ENCODE measurements at regions not wholly inside any gene's neighbourhood (a gene's known extent, or its start where the extent isn't known, plus 50 kb on each side); places are given as distances from the start of the nearest gene placed in this dataset.

DNA sequence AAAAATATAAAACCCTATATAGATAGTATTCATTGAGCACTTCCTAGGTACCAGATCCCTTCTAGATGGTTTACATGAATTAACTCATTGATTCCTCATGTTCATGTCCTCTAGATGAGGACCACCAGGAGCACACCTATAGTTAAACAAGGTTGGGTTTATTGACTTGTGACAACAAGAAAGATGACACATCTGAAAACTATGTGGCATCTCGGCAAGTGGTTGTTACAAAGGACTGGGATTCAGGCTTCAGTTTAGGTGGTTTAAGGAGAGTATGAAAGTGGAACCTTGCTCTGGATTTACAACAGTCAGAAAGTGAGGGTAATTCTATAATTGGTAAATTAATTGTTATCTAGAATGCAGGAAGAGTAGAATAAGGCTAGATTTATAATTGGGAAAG lies 99.0 kb upstream of the PHF14 start:
- H3K27ac ChIP-seq: no peak overlapping the region
- H3K27me3 ChIP-seq: no peaks in the 10 kb centered on the region
- DNase-seq (ENCODE audit: extremely low spot score in 2 of 2): no peak
- TF ChIP-seq POLR2AphosphoS5 (IDR thresholded peaks at IDR 0.05; ENCODE audit: insufficient read depth in 1 of 2, low read depth in 1 of 2): no peak
- no peak for TF ChIP-seq POLR2A (IDR thresholded peaks at IDR 0.05)
- TF ChIP-seq CTCF (IDR thresholded peaks at IDR 0.05): no peak
- H3K36me3 ChIP-seq: no peaks in the 10 kb centered on the region
- H3K4me3 ChIP-seq: no peak overlapping the region
- no peaks in the 10 kb centered on the region for H3K9me3 ChIP-seq
- H3K4me1 ChIP-seq: no peaks in the 10 kb centered on the region
- intact Hi-C loops (cut with DNase I): no loop called here

- no peak for DNase-seq (ENCODE audit: extremely low spot score in 2 of 2)
- intact Hi-C loops (cut with DNase I): no loop called here
- no peak for TF ChIP-seq POLR2A (IDR thresholded peaks at IDR 0.05)
- no peak for TF ChIP-seq CTCF (IDR thresholded peaks at IDR 0.05)
- no peak for TF ChIP-seq POLR2AphosphoS5 (IDR thresholded peaks at IDR 0.05; ENCODE audit: insufficient read depth in 1 of 2, low read depth in 1 of 2)
- Histone ChIP-seq H3K4me1 (no peaks in the 10 kb centered on the region), H3K36me3 (no peaks in the 10 kb centered on the region), H3K27ac (no peak overlapping the region), H3K4me3 (no peak overlapping the region), H3K27me3 (no peaks in the 10 kb centered on the region), H3K9me3 (no peaks in the 10 kb centered on the region)
Measured at GRCh38 chr7:10875080-10875479, 98.6 kb upstream of the PHF14 start.

- DNase-seq (ENCODE audit: extremely low spot score in 2 of 2): no peak
- intact Hi-C loops (cut with DNase I): no loop called here
- H3K4me1 ChIP-seq: no peaks in the 10 kb centered on the region
- no peak overlapping the region for H3K4me3 ChIP-seq
- no peaks in the 10 kb centered on the region for H3K27me3 ChIP-seq
- TF ChIP-seq CTCF (IDR thresholded peaks at IDR 0.05): no peak
- no peak for TF ChIP-seq POLR2AphosphoS5 (IDR thresholded peaks at IDR 0.05; ENCODE audit: insufficient read depth in 1 of 2, low read depth in 1 of 2)
- no peak for TF ChIP-seq POLR2A (IDR thresholded peaks at IDR 0.05)
- no peaks in the 10 kb centered on the region for H3K9me3 ChIP-seq
- H3K36me3 ChIP-seq: no peaks in the 10 kb centered on the region
- H3K27ac ChIP-seq: no peak overlapping the region
Measured at GRCh38 chr7:10888861-10889260, 84.8 kb upstream of the PHF14 start.

DNA sequence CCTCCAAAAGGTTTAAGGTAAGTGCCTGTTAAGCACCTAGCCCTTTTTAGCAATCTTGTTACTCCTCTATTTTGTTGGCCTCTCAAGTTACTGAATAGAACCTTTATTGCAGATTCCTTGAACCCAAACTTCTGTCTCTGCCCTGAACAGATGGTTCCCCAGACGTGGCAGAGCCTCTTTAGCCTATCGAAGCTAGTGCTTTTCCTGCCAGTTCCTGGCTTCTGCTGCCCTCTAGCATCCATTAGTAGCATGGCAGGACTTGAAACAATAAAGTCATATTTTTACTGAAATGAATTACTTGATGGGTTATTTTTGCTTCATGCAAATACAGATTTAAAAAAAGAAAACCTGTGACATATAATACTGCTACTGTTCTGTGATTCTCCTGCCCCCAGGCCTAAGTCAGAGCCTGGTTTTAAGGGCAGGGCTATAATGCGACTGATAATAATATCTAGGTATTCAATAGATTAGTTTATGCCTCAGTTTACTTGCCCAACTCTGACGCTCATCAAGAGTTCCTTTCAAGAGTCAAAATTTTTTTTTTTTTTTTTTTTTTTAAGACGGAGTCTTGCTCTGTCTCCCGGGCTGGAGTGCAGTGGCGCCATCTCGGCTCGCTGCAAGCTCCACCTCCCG lies 84.3 kb upstream of the PHF14 start:
- no peak for DNase-seq (ENCODE audit: extremely low spot score in 2 of 2)
- H3K4me1 ChIP-seq: no peaks in the 10 kb centered on the region
- H3K36me3 ChIP-seq: no peaks in the 10 kb centered on the region
- no peaks in the 10 kb centered on the region for H3K9me3 ChIP-seq
- TF ChIP-seq CTCF (IDR thresholded peaks at IDR 0.05): peak in 2 of 3 experiments; percentile 22 to 23
- no peak for TF ChIP-seq POLR2A (IDR thresholded peaks at IDR 0.05)
- TF ChIP-seq POLR2AphosphoS5 (IDR thresholded peaks at IDR 0.05; ENCODE audit: insufficient read depth in 1 of 2, low read depth in 1 of 2): no peak
- no peak overlapping the region for H3K4me3 ChIP-seq
- H3K27me3 ChIP-seq: no peaks in the 10 kb centered on the region
- no peak overlapping the region for H3K27ac ChIP-seq
- intact Hi-C loops (cut with DNase I): no loop called here

- no peak for DNase-seq (ENCODE audit: extremely low spot score in 2 of 2)
- no peak overlapping the region for H3K27ac ChIP-seq
- H3K4me3 ChIP-seq: no peak overlapping the region
- intact Hi-C loops (cut with DNase I): no loop called here
- no peaks in the 10 kb centered on the region for H3K36me3 ChIP-seq
- no peaks in the 10 kb centered on the region for H3K27me3 ChIP-seq
- TF ChIP-seq CTCF (IDR thresholded peaks at IDR 0.05): no peak
- no peak for TF ChIP-seq POLR2A (IDR thresholded peaks at IDR 0.05)
- TF ChIP-seq POLR2AphosphoS5 (IDR thresholded peaks at IDR 0.05; ENCODE audit: insufficient read depth in 1 of 2, low read depth in 1 of 2): no peak
- H3K4me1 ChIP-seq: no peaks in the 10 kb centered on the region
- H3K9me3 ChIP-seq: no peaks in the 10 kb centered on the region
Measured at GRCh38 chr7:10908600-10908999, 65.1 kb upstream of the PHF14 start.
